ENCODE measurements at regions not wholly inside any gene's neighbourhood (a gene's known extent, or its start where the extent isn't known, plus 50 kb on each side); places are given as distances from the start of the nearest gene placed in this dataset.

- no peak overlapping the region for H3K4me3 ChIP-seq
- H3K9me3 ChIP-seq, result no peaks in the 10 kb centered on the region
- no peak for DNase-seq
- H3K27me3 ChIP-seq (replicated peaks in 1 of 7), result peaks cover 0 to 59% (median 0%) of the 10 kb centered on the region in 7 donors
- H3K4me1 ChIP-seq, result peaks cover 0 to 25% (median 13%) of the 10 kb centered on the region in 6 donors
- H3K36me3 ChIP-seq, result no peaks in the 10 kb centered on the region
- intact Hi-C loops (cut with DNase I; ENCODE audit: low total_unique reads), result loop anchor here (5.0 to 10.0 kb wide), 2 partner anchors 88 to 191 kb away; no protein-coding TSS in a partner anchor
- no peak for TF ChIP-seq POLR2AphosphoS5 (IDR thresholded peaks at IDR 0.05)
- no peak for TF ChIP-seq POLR2A (IDR thresholded peaks at IDR 0.05)
- no peak for TF ChIP-seq CTCF (IDR thresholded peaks at IDR 0.05 in 8 of 11, conservative IDR thresholded peaks at IDR 0.05 in 3 of 11)
- no peak overlapping the region for H3K27ac ChIP-seq
- 74 to 90% (median 86%) methylated on average over 4 of the region's 4 CpGs for WGBS, 5 donors
Measured at GRCh38 chr13:95382916-95383315, 81.7 kb upstream of the ABCC4 start.

DNA sequence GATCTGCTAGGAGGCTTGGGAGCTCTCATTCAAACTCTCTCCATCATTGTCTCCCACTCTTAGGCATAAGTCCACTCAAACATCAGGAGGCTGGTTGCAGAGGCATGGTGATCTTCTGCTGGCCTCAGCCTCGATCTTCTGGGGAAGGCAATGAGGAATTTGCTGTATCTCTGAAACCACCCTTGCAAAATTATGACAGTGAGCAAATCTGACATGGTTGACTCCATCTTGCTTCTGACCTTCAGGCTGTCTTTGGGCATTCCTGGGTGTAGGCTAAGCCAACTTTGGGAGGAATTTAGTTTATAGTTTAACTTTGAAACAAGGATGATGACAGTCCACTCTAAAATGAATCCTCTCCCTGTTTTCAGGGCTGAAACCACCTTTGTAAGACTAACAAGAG lies 84.1 kb upstream of the ABCC4 start:
- Histone ChIP-seq H3K9me3 (no peaks in the 10 kb centered on the region), H3K36me3 (no peaks in the 10 kb centered on the region), H3K27me3 (replicated peaks in 1 of 7) (peaks cover 0 to 70% (median 0%) of the 10 kb centered on the region in 7 donors), H3K27ac (no peak overlapping the region), H3K4me3 (no peak overlapping the region), H3K4me1 (peaks cover 0 to 29% (median 18%) of the 10 kb centered on the region in 6 donors)
- no peak for TF ChIP-seq POLR2A (IDR thresholded peaks at IDR 0.05)
- TF ChIP-seq POLR2AphosphoS5 (IDR thresholded peaks at IDR 0.05), result no peak
- no peak for TF ChIP-seq CTCF (IDR thresholded peaks at IDR 0.05 in 8 of 11, conservative IDR thresholded peaks at IDR 0.05 in 3 of 11)
- 67 to 89% (median 75%) methylated on average over 1 of the region's 1 CpG for WGBS, 5 donors
- DNase-seq, result no peak
- intact Hi-C loops (cut with DNase I; ENCODE audit: low total_unique reads), result loop anchor here (10.0 kb wide), 1 partner anchor 91 kb away; no protein-coding TSS in a partner anchor

GRCh38 chr13:95385798-95386197 lies 84.5 kb upstream of the ABCC4 start:
- DNase-seq, result no peak
- no peaks in the 10 kb centered on the region for H3K36me3 ChIP-seq
- TF ChIP-seq POLR2A (IDR thresholded peaks at IDR 0.05) (no peak), CTCF (IDR thresholded peaks at IDR 0.05 in 8 of 11, conservative IDR thresholded peaks at IDR 0.05 in 3 of 11) (no peak), POLR2AphosphoS5 (IDR thresholded peaks at IDR 0.05) (no peak)
- no peak overlapping the region for H3K4me3 ChIP-seq
- peaks cover 0 to 72% (median 0%) of the 10 kb centered on the region in 7 donors for H3K27me3 ChIP-seq (replicated peaks in 1 of 7)
- intact Hi-C loops (cut with DNase I; ENCODE audit: low total_unique reads), result loop anchor here (10.0 kb wide), 1 partner anchor 91 kb away; no protein-coding TSS in a partner anchor
- WGBS, 5 donors, result 65 to 89% (median 78%) methylated on average over 1 of the region's 1 CpG
- no peaks in the 10 kb centered on the region for H3K9me3 ChIP-seq
- H3K27ac ChIP-seq, result no peak overlapping the region
- H3K4me1 ChIP-seq, result peaks cover 0 to 25% (median 14%) of the 10 kb centered on the region in 6 donors

DNA sequence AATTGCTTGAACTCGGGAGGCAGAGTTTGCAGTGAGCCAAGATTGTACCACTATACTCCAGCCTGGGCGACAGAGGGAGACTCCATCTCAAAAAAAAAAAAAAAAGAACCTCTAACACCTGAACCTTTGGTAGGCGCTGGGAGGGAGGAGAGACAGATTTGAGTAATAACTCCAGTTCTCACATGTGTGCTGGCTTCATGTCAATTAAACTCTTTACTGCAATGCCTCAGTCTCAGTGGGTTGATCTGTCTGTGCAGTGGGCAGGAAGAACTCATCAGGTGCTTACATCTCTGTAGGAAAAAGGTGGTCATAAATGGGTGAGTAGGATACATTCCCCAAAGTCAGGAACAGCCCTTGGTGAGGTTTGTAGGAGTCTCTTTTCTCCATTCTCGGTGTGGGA lies 85.1 kb upstream of the ABCC4 start:
- intact Hi-C loops (cut with DNase I; ENCODE audit: low total_unique reads), result loop anchor here (10.0 kb wide), 1 partner anchor 92 kb away; no protein-coding TSS in a partner anchor
- H3K9me3 ChIP-seq, result no peaks in the 10 kb centered on the region
- no peak overlapping the region for H3K27ac ChIP-seq
- no peaks in the 10 kb centered on the region for H3K36me3 ChIP-seq
- no peak overlapping the region for H3K4me3 ChIP-seq
- TF ChIP-seq POLR2A (IDR thresholded peaks at IDR 0.05) (no peak), CTCF (IDR thresholded peaks at IDR 0.05 in 8 of 11, conservative IDR thresholded peaks at IDR 0.05 in 3 of 11) (no peak), POLR2AphosphoS5 (IDR thresholded peaks at IDR 0.05) (no peak)
- 63 to 94% (median 89%) methylated on average over 4 of the region's 4 CpGs for WGBS, 5 donors
- peaks cover 0 to 78% (median 0%) of the 10 kb centered on the region in 7 donors for H3K27me3 ChIP-seq (replicated peaks in 1 of 7)
- peaks cover 0 to 19% (median 12%) of the 10 kb centered on the region in 6 donors for H3K4me1 ChIP-seq
- DNase-seq, result no peak

Measured in spleen (tissue), 11 donors.